ENCODE measurements at regions not wholly inside any gene's neighbourhood (a gene's known extent, or its start where the extent isn't known, plus 50 kb on each side); places are given as distances from the start of the nearest gene placed in this dataset.

- Histone ChIP-seq H3K4me1 (peaks cover 9% of the 10 kb centered on the region), H3K27ac (no peak overlapping the region), H3K36me3 (no peaks in the 10 kb centered on the region), H3K4me3 (no peak overlapping the region), H3K27me3 (no peaks in the 10 kb centered on the region), H3K9me3 (no peaks in the 10 kb centered on the region)
- no peak for DNase-seq
- intact Hi-C loops (cut with DNase I) = no loop called here
- peak; percentile 21 for ATAC-seq
- TF ChIP-seq, protein P1, sequence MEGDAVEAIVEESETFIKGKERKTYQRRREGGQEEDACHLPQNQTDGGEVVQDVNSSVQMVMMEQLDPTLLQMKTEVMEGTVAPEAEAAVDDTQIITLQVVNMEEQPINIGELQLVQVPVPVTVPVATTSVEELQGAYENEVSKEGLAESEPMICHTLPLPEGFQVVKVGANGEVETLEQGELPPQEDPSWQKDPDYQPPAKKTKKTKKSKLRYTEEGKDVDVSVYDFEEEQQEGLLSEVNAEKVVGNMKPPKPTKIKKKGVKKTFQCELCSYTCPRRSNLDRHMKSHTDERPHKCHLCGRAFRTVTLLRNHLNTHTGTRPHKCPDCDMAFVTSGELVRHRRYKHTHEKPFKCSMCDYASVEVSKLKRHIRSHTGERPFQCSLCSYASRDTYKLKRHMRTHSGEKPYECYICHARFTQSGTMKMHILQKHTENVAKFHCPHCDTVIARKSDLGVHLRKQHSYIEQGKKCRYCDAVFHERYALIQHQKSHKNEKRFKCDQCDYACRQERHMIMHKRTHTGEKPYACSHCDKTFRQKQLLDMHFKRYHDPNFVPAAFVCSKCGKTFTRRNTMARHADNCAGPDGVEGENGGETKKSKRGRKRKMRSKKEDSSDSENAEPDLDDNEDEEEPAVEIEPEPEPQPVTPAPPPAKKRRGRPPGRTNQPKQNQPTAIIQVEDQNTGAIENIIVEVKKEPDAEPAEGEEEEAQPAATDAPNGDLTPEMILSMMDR (IDR thresholded peaks at IDR 0.05) = no peak
Observed at GRCh38 chr2:147639891-147640290, 204.9 kb upstream of the ACVR2A start.

- no peak overlapping the region for H3K4me3 ChIP-seq
- DNase-seq = no peak
- H3K36me3 ChIP-seq = no peaks in the 10 kb centered on the region
- ATAC-seq = no peak
- TF ChIP-seq, protein P1 (IDR thresholded peaks at IDR 0.05) = no peak
- no peaks in the 10 kb centered on the region for H3K9me3 ChIP-seq
- H3K27ac ChIP-seq = no peak overlapping the region
- no peaks in the 10 kb centered on the region for H3K27me3 ChIP-seq
- peaks cover 9% of the 10 kb centered on the region for H3K4me1 ChIP-seq
- intact Hi-C loops (cut with DNase I) = no loop called here
Observed at GRCh38 chr2:147639386-147639785, 205.4 kb upstream of the ACVR2A start.

GRCh38 chr2:147636886-147637285 is 207.9 kb upstream of the ACVR2A start:
- ATAC-seq (no peak), DNase-seq (no peak)
- Histone ChIP-seq H3K4me3 (no peak overlapping the region), H3K27me3 (no peaks in the 10 kb centered on the region), H3K36me3 (no peaks in the 10 kb centered on the region), H3K27ac (no peak overlapping the region), H3K4me1 (peaks cover 9% of the 10 kb centered on the region), H3K9me3 (no peaks in the 10 kb centered on the region)
- TF ChIP-seq, protein P1 (IDR thresholded peaks at IDR 0.05) = no peak
- intact Hi-C loops (cut with DNase I) = no loop called here

GRCh38 chr2:147636238-147636882 is 208.5 kb upstream of the ACVR2A start:
- Histone ChIP-seq H3K27ac (no peak overlapping the region), H3K4me3 (no peak overlapping the region), H3K27me3 (no peaks in the 10 kb centered on the region), H3K36me3 (no peaks in the 10 kb centered on the region), H3K4me1 (peaks cover 9% of the 10 kb centered on the region), H3K9me3 (no peaks in the 10 kb centered on the region)
- TF ChIP-seq, protein P1 (IDR thresholded peaks at IDR 0.05) = no peak
- DNase-seq (no peak), ATAC-seq (peak; percentile 78)
- intact Hi-C loops (cut with DNase I) = no loop called here

- intact Hi-C loops (cut with DNase I) = no loop called here
- Histone ChIP-seq H3K27ac (no peak overlapping the region), H3K4me1 (peaks cover 9% of the 10 kb centered on the region), H3K9me3 (no peaks in the 10 kb centered on the region), H3K4me3 (no peak overlapping the region), H3K36me3 (no peaks in the 10 kb centered on the region), H3K27me3 (no peaks in the 10 kb centered on the region)
- TF ChIP-seq, protein P1 (IDR thresholded peaks at IDR 0.05) = no peak
- ATAC-seq = no peak
- DNase-seq = no peak
Observed at GRCh38 chr2:147634826-147635225, 210.0 kb upstream of the ACVR2A start.

GRCh38 chr2:147632198-147632597 is 212.6 kb upstream of the ACVR2A start:
- no peak overlapping the region for H3K4me3 ChIP-seq
- ATAC-seq (peak; percentile 57), DNase-seq (no peak)
- H3K4me1 ChIP-seq = peaks cover 9% of the 10 kb centered on the region
- H3K9me3 ChIP-seq = no peaks in the 10 kb centered on the region
- H3K27me3 ChIP-seq = no peaks in the 10 kb centered on the region
- intact Hi-C loops (cut with DNase I) = no loop called here
- no peak overlapping the region for H3K27ac ChIP-seq
- TF ChIP-seq, protein P1 (IDR thresholded peaks at IDR 0.05) = no peak
- H3K36me3 ChIP-seq = no peaks in the 10 kb centered on the region
